ENCODE measurements at regions not wholly inside any gene's neighbourhood (a gene's known extent, or its start where the extent isn't known, plus 50 kb on each side); places are given as distances from the start of the nearest gene placed in this dataset.

DNA sequence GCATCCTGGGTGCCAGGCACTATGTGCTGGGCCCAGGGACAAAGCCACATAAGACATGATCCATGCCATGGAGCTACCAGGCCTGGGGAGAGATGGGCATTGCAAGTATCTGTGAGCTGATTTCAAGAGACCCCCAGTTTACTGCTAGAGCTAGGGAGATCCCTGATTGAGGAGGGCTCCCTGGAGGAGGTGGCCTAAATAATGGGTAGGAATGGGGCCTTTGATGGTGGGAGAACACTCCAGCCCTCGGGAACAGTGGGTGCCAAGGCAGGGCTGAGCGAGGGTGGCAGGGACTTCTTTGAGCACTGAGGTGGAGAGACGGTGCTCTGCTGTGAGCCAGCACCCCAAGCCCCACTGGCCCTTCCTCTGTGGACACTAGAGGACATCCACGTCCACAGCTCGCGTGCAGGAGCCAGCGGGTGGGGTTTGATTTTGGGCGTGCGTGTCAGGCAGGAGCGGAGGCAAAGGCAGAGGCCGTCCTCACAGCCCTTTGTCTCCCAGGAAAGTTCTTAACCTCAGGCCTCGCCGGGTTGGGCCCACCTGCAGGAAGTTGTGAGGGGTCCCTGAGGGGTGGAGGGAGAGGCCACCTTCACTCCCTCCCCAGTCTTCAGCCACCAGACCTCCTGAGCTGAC, 52.9 kb upstream of the PPARA start:
- Histone ChIP-seq H3K27ac (ENCODE audit: insufficient read length, low read depth, low read length) (no peak overlapping the region), H3K27me3 (ENCODE audit: insufficient read depth, low read length) (no peaks in the 10 kb centered on the region), H3K79me2 (ENCODE audit: insufficient read depth, low read length) (peaks cover 1% of the 10 kb centered on the region; the same call in 1 of the 2 replicates), H4K20me1 (ENCODE audit: control insufficient read depth, insufficient read depth, insufficient read length) (no peaks in the 10 kb centered on the region), H4K5ac (ENCODE audit: insufficient read length, low read depth, low read length) (no peak overlapping the region), H2AK5ac (ENCODE audit: insufficient read length, low read length) (no peak overlapping the region), H3K23ac (ENCODE audit: insufficient read length, low read depth, low read length) (no peak overlapping the region), H3K9ac (ENCODE audit: extremely low read depth, insufficient read length, low read length) (no peak overlapping the region), H2BK15ac (ENCODE audit: low read depth, low read length) (no peak overlapping the region), H3K9me3 (ENCODE audit: control insufficient read depth, low read depth, low read length) (no peaks in the 10 kb centered on the region), H3K56ac (ENCODE audit: insufficient read length, low read depth, low read length) (no peak overlapping the region), H3K23me2 (ENCODE audit: insufficient read length, low read depth, low read length, poor library complexity, severe bottlenecking) (no peaks in the 10 kb centered on the region), H2BK120ac (ENCODE audit: low read depth, low read length, poor library complexity, severe bottlenecking) (no peak overlapping the region), H3K4me1 (ENCODE audit: insufficient read depth, low read length) (no peaks in the 10 kb centered on the region), H3K4ac (ENCODE audit: low read depth, low read length) (no peak overlapping the region), H3K79me1 (ENCODE audit: insufficient read depth, low read depth, low read length, poor library complexity, severe bottlenecking) (no peaks in the 10 kb centered on the region), H3K4me2 (ENCODE audit: insufficient read depth, insufficient read length, low read length) (no peak overlapping the region), H4K8ac (replicated peaks; ENCODE audit: insufficient read length, low read depth, low read length) (no peak overlapping the region), H2BK12ac (ENCODE audit: insufficient read length, low read depth, low read length) (no peak overlapping the region), H4K91ac (ENCODE audit: insufficient read length, low read depth, low read length) (no peak overlapping the region), H3T11ph (ENCODE audit: low read length) (no peak overlapping the region), H3K14ac (ENCODE audit: insufficient read depth, low read length) (no peak overlapping the region; the same call in 1 of the 2 replicates), H2BK5ac (ENCODE audit: insufficient read length, low read length) (no peak overlapping the region), H2BK20ac (ENCODE audit: low read depth, low read length, poor library complexity, severe bottlenecking) (no peak overlapping the region), H3K18ac (ENCODE audit: insufficient read length, low read depth, low read length) (no peak overlapping the region), H2AFZ (ENCODE audit: low read length) (no peak overlapping the region)
- Mint-ChIP-seq H3K4me1 (no peaks in the 10 kb centered on the region), H3K27ac (no peak overlapping the region), H3K9me3 (no peaks in the 10 kb centered on the region), H3K4me3 (no peak overlapping the region), H3K36me3 (ENCODE audit: insufficient read depth in 1 of 3, low read depth in 3 of 3) (no peaks in the 10 kb centered on the region), H3K27me3 (ENCODE audit: low read depth) (no peaks in the 10 kb centered on the region)
- TF ChIP-seq, protein P1, sequence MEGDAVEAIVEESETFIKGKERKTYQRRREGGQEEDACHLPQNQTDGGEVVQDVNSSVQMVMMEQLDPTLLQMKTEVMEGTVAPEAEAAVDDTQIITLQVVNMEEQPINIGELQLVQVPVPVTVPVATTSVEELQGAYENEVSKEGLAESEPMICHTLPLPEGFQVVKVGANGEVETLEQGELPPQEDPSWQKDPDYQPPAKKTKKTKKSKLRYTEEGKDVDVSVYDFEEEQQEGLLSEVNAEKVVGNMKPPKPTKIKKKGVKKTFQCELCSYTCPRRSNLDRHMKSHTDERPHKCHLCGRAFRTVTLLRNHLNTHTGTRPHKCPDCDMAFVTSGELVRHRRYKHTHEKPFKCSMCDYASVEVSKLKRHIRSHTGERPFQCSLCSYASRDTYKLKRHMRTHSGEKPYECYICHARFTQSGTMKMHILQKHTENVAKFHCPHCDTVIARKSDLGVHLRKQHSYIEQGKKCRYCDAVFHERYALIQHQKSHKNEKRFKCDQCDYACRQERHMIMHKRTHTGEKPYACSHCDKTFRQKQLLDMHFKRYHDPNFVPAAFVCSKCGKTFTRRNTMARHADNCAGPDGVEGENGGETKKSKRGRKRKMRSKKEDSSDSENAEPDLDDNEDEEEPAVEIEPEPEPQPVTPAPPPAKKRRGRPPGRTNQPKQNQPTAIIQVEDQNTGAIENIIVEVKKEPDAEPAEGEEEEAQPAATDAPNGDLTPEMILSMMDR (conservative IDR thresholded peaks at IDR 0.05): no peak
- no CpG with 5 or more reads among the region's 13 CpGs for WGBS (ENCODE audit: extremely low coverage, insufficient read length, low lambda C conversion rate)
- no peak for DNase-seq
